ENCODE measurements at regions not wholly inside any gene's neighbourhood (a gene's known extent, or its start where the extent isn't known, plus 50 kb on each side); places are given as distances from the start of the nearest gene placed in this dataset.

- Mint-ChIP-seq H3K9me3 (peaks cover 23 to 29% of the 10 kb centered on the region in 2 experiments), H3K27me3 (ENCODE audit: low read depth) (peaks cover 7% of the 10 kb centered on the region), H3K4me1 (no peaks in the 10 kb centered on the region), H3K27ac (no peak overlapping the region), H3K4me3 (no peak overlapping the region), H3K36me3 (ENCODE audit: insufficient read depth in 1 of 3, low read depth in 3 of 3) (peaks cover 10 to 18% (median 16%) of the 10 kb centered on the region in 3 experiments)
- Histone ChIP-seq H3K9me3 (ENCODE audit: control insufficient read depth, low read depth, low read length) (no peaks in the 10 kb centered on the region), H3K79me2 (ENCODE audit: insufficient read depth, low read length) (no peaks in the 10 kb centered on the region), H3K18ac (ENCODE audit: insufficient read length, low read depth, low read length) (no peak overlapping the region), H3K14ac (ENCODE audit: insufficient read depth, low read length) (no peak overlapping the region; the same call in 1 of the 2 replicates), H3K4me1 (ENCODE audit: insufficient read depth, low read length) (peaks cover 6% of the 10 kb centered on the region; the same call in 1 of the 2 replicates), H2AK5ac (ENCODE audit: insufficient read length, low read length) (no peak overlapping the region), H4K8ac (replicated peaks; ENCODE audit: insufficient read length, low read depth, low read length) (no peak overlapping the region), H3K27me3 (ENCODE audit: insufficient read depth, low read length) (no peaks in the 10 kb centered on the region), H3T11ph (ENCODE audit: low read length) (no peak overlapping the region), H4K91ac (ENCODE audit: insufficient read length, low read depth, low read length) (no peak overlapping the region), H3K9ac (ENCODE audit: extremely low read depth, insufficient read length, low read length) (no peak overlapping the region), H2BK5ac (ENCODE audit: insufficient read length, low read length) (no peak overlapping the region), H4K20me1 (ENCODE audit: control insufficient read depth, insufficient read depth, insufficient read length) (no peaks in the 10 kb centered on the region), H2BK120ac (ENCODE audit: low read depth, low read length, poor library complexity, severe bottlenecking) (no peak overlapping the region), H3K56ac (ENCODE audit: insufficient read length, low read depth, low read length) (no peak overlapping the region), H3K79me1 (ENCODE audit: insufficient read depth, low read depth, low read length, poor library complexity, severe bottlenecking) (no peaks in the 10 kb centered on the region), H2AFZ (ENCODE audit: low read length) (no peak overlapping the region), H3K23ac (ENCODE audit: insufficient read length, low read depth, low read length) (no peak overlapping the region), H3K27ac (ENCODE audit: insufficient read length, low read depth, low read length) (no peak overlapping the region), H2BK12ac (ENCODE audit: insufficient read length, low read depth, low read length) (no peak overlapping the region), H3K4me2 (ENCODE audit: insufficient read depth, insufficient read length, low read length) (no peak overlapping the region), H2BK15ac (ENCODE audit: low read depth, low read length) (no peak overlapping the region), H3K23me2 (ENCODE audit: insufficient read length, low read depth, low read length, poor library complexity, severe bottlenecking) (no peaks in the 10 kb centered on the region), H2BK20ac (ENCODE audit: low read depth, low read length, poor library complexity, severe bottlenecking) (no peak overlapping the region), H4K5ac (ENCODE audit: insufficient read length, low read depth, low read length) (no peak overlapping the region), H3K4ac (ENCODE audit: low read depth, low read length) (no peak overlapping the region)
- no peak for DNase-seq
- no CpG with 5 or more reads among the region's 11 CpGs for WGBS (ENCODE audit: extremely low coverage, insufficient read length, low lambda C conversion rate)
- TF ChIP-seq CTCF (conservative IDR thresholded peaks at IDR 0.05): no peak
Observed at GRCh38 chr7:36092221-36092771, 60.8 kb upstream of the EEPD1 start.
